Neural cell (in vitro differentiated cells): ENCODE measurements at regions not wholly inside any gene's neighbourhood (a gene's known extent, or its start where the extent isn't known, plus 50 kb on each side); places are given as distances from the start of the nearest gene placed in this dataset.

ENCODE experiments used
- H2AFZ ChIP-seq: fragments of 200-600, 300-800 bp; sonication (generic), shearing (Covaris generic); 2 replicates; pipeline ENCODE4 v1.6.0; 2014; ENCODE audit warnings: low read depth, mild to moderate bottlenecking, antibody characterized with exemption, low read length, moderate library complexity
- H3F3A ChIP-seq: fragments of 200-600 bp; shearing (Covaris generic); 2 replicates; pipeline ENCODE4 v1.6.1; 2016; ENCODE audit warnings: mild to moderate bottlenecking, moderate library complexity, mixed read lengths, antibody characterized with exemption, low read length; ENCODE audit not compliant: insufficient read depth, poor library complexity, severe bottlenecking
- H3K27ac ChIP-seq: fragments of 200-600, 300-800 bp; sonication (generic), shearing (Covaris generic); 2 replicates; pipeline ENCODE4 v1.5.1; 2014; ENCODE audit warnings: mild to moderate bottlenecking, low read length, moderate library complexity
- H3K27me3 ChIP-seq: fragments of 300-800, 200-600 bp; sonication (generic), shearing (Covaris generic); 2 replicates; pipeline ENCODE4 v1.6.0; 2014; ENCODE audit warnings: mild to moderate bottlenecking, low read depth, low read length, moderate library complexity; ENCODE audit not compliant: insufficient read depth
- H3K36me3 ChIP-seq: fragments of 300-800, 200-600 bp; sonication (generic), shearing (Covaris generic); 2 replicates; pipeline ENCODE4 v1.5.1; 2014; ENCODE audit warnings: mild to moderate bottlenecking, antibody characterized with exemption, low read length, moderate library complexity; ENCODE audit not compliant: insufficient read depth
- H3K4me2 ChIP-seq: fragments of 300-800, 200-600 bp; sonication (generic), shearing (Covaris generic); 2 replicates; pipeline ENCODE4 v1.6.0; 2014; ENCODE audit warnings: mild to moderate bottlenecking, low read length
- H3K4me3 ChIP-seq: fragments of 300-800, 200-600 bp; sonication (generic), shearing (Covaris generic); 2 replicates; pipeline ENCODE4 v1.5.1; 2014; ENCODE audit warnings: mild to moderate bottlenecking, low read length, moderate library complexity
- H3K79me2 ChIP-seq: fragments of 200-600 bp; shearing (Covaris generic); replicated peaks from 2 replicates; pipeline ENCODE4 v1.6.0; 2014; ENCODE audit warnings: mild to moderate bottlenecking, low read length, moderate library complexity; ENCODE audit not compliant: insufficient read depth
- H3K9ac ChIP-seq: fragments of 300-800, 200-600 bp; sonication (generic), shearing (Covaris generic); 2 replicates; pipeline ENCODE4 v1.6.1; 2016; ENCODE audit warnings: mild to moderate bottlenecking, low read length, mixed read lengths
- H3K9me2 ChIP-seq: fragments of 200-600 bp; shearing (Covaris generic); 2 replicates; pipeline ENCODE4 v1.6.1; 2016; ENCODE audit warnings: mild to moderate bottlenecking, low read length, mixed read lengths; ENCODE audit not compliant: insufficient read depth
- H3K9me3 ChIP-seq: fragments of 200-600, 300-800 bp; sonication (generic), shearing (Covaris generic); 2 replicates; pipeline ENCODE4 v1.6.1; 2016; ENCODE audit warnings: mild to moderate bottlenecking, mixed run types, low read length, moderate library complexity, mixed read lengths
- H4K20me1 ChIP-seq: fragments of 200-600 bp; shearing (Covaris generic); 2 replicates; pipeline ENCODE4 v1.6.1; 2016; ENCODE audit warnings: mild to moderate bottlenecking, mixed run types; ENCODE audit not compliant: insufficient read depth
- EP300 ChIP-seq: fragments of 450-650 bp; conservative IDR thresholded peaks from 2 replicates; pipeline ENCODE4 v1.6.1; 2014; ENCODE audit warnings: antibody characterized with exemption, mild to moderate bottlenecking, moderate library complexity; ENCODE audit not compliant: poor library complexity, severe bottlenecking
- EZH2 ChIP-seq: fragments of 200-600, 300-800 bp; shearing (Covaris generic), sonication (generic); IDR thresholded peaks from 2 replicates; pipeline ENCODE4 v1.6.1; 2014; ENCODE audit warnings: antibody characterized with exemption, low read length, borderline replicate concordance, mild to moderate bottlenecking; ENCODE audit not compliant: insufficient read depth, poor library complexity, severe bottlenecking
- MXI1 ChIP-seq: fragments of 450-650 bp; conservative IDR thresholded peaks from 2 replicates; pipeline ENCODE4 v1.6.1; 2014; ENCODE audit warnings: antibody characterized with exemption, mild to moderate bottlenecking; ENCODE audit not compliant: poor library complexity, severe bottlenecking
- POLR2AphosphoS5 ChIP-seq: IDR thresholded peaks from 2 replicates; pipeline ENCODE4 v1.6.1; 2012
- RAD21 ChIP-seq: fragments of 450-650 bp; conservative IDR thresholded peaks from 2 replicates; pipeline ENCODE4 v1.6.1; 2014; ENCODE audit warnings: antibody characterized with exemption, mild to moderate bottlenecking, moderate library complexity
- SMC3 ChIP-seq: fragments of 450-650 bp; conservative IDR thresholded peaks from 2 replicates; pipeline ENCODE4 v1.6.1; 2014; ENCODE audit warnings: antibody characterized with exemption, mild to moderate bottlenecking, moderate library complexity; ENCODE audit not compliant: poor library complexity
- TAF1 ChIP-seq: IDR thresholded peaks from 2 replicates; pipeline ENCODE4 v1.6.1; 2012; ENCODE audit warnings: low read depth
- TF ChIP-seq, protein P1 (sequence below): IDR thresholded peaks from 2 replicates; pipeline ENCODE4 v1.6.1; 2012; ENCODE audit warnings: borderline replicate concordance
- TF ChIP-seq, protein P2 (sequence below): fragments of 450-650 bp; IDR thresholded peaks from 2 replicates; pipeline ENCODE4 v1.5.1; 2014; ENCODE audit warnings: antibody characterized with exemption, mild to moderate bottlenecking, moderate library complexity; ENCODE audit not compliant: poor library complexity, severe bottlenecking

DNA sequence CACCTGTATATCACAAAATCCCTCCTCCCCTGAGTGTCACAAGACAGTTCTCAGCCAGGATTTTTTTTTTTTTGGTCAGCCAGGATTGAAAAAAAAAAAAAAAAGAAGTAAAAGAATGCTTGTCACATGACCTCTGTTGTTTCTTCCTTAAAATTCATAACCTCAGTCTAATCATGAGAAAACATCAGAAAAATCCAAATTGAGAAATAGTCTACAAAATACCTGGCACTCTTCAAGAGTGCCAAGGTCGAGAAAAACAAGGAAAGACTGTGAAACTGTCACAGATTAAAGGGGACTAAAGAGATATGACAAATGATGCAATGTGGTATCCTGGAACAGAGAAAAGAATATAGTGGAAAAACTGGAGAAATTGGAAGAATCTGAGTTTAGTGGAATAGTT, 58.5 kb upstream of the SUB1 start:
- no peak for TF ChIP-seq MXI1
- TF ChIP-seq, protein P1, sequence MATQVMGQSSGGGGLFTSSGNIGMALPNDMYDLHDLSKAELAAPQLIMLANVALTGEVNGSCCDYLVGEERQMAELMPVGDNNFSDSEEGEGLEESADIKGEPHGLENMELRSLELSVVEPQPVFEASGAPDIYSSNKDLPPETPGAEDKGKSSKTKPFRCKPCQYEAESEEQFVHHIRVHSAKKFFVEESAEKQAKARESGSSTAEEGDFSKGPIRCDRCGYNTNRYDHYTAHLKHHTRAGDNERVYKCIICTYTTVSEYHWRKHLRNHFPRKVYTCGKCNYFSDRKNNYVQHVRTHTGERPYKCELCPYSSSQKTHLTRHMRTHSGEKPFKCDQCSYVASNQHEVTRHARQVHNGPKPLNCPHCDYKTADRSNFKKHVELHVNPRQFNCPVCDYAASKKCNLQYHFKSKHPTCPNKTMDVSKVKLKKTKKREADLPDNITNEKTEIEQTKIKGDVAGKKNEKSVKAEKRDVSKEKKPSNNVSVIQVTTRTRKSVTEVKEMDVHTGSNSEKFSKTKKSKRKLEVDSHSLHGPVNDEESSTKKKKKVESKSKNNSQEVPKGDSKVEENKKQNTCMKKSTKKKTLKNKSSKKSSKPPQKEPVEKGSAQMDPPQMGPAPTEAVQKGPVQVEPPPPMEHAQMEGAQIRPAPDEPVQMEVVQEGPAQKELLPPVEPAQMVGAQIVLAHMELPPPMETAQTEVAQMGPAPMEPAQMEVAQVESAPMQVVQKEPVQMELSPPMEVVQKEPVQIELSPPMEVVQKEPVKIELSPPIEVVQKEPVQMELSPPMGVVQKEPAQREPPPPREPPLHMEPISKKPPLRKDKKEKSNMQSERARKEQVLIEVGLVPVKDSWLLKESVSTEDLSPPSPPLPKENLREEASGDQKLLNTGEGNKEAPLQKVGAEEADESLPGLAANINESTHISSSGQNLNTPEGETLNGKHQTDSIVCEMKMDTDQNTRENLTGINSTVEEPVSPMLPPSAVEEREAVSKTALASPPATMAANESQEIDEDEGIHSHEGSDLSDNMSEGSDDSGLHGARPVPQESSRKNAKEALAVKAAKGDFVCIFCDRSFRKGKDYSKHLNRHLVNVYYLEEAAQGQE, result no peak
- no peak for TF ChIP-seq SMC3
- no peak for TF ChIP-seq POLR2AphosphoS5
- TF ChIP-seq EZH2, result no peak
- no peak for TF ChIP-seq TAF1
- TF ChIP-seq RAD21, result no peak
- TF ChIP-seq EP300, result no peak
- TF ChIP-seq, protein P2, sequence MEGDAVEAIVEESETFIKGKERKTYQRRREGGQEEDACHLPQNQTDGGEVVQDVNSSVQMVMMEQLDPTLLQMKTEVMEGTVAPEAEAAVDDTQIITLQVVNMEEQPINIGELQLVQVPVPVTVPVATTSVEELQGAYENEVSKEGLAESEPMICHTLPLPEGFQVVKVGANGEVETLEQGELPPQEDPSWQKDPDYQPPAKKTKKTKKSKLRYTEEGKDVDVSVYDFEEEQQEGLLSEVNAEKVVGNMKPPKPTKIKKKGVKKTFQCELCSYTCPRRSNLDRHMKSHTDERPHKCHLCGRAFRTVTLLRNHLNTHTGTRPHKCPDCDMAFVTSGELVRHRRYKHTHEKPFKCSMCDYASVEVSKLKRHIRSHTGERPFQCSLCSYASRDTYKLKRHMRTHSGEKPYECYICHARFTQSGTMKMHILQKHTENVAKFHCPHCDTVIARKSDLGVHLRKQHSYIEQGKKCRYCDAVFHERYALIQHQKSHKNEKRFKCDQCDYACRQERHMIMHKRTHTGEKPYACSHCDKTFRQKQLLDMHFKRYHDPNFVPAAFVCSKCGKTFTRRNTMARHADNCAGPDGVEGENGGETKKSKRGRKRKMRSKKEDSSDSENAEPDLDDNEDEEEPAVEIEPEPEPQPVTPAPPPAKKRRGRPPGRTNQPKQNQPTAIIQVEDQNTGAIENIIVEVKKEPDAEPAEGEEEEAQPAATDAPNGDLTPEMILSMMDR, result no peak
- no peaks in the 10 kb centered on the region for H3K9me3 ChIP-seq
- no peaks in the 10 kb centered on the region for H3K27me3 ChIP-seq
- H3K4me3 ChIP-seq, result no peak overlapping the region
- H2AFZ ChIP-seq, result no peak overlapping the region
- H3K9ac ChIP-seq, result no peak overlapping the region
- H3K36me3 ChIP-seq, result no peaks in the 10 kb centered on the region
- H3K27ac ChIP-seq, result no peak overlapping the region
- no peaks in the 10 kb centered on the region for H4K20me1 ChIP-seq
- H3K4me2 ChIP-seq, result no peak overlapping the region
- H3K9me2 ChIP-seq, result no peaks in the 10 kb centered on the region
- no peaks in the 10 kb centered on the region for H3F3A ChIP-seq
- H3K79me2 ChIP-seq, result no peaks in the 10 kb centered on the region

DNA sequence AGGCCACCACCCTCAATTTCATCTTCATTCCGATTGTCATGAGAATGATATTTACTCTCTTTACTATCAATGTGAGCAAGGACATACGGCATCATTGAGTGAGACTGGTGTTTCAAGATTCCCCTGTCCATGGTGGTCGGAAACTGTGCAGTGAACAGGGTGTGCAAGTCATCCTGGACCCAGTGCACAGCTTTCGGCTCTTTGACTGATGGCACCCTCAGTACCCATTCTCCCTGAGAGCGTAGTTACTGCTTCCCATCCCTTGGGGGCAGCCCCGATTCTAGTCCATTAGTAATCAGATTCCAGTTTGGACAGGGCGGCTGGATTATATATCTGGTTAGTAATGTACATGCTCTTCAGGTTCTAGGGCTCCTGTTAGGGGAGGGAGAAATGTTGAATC, 61.7 kb upstream of the SUB1 start:
- no peaks in the 10 kb centered on the region for H3K79me2 ChIP-seq
- no peaks in the 10 kb centered on the region for H3F3A ChIP-seq
- H3K27me3 ChIP-seq, result no peaks in the 10 kb centered on the region
- no peak overlapping the region for H3K27ac ChIP-seq
- no peak overlapping the region for H3K4me2 ChIP-seq
- H3K9me2 ChIP-seq, result no peaks in the 10 kb centered on the region
- no peaks in the 10 kb centered on the region for H4K20me1 ChIP-seq
- no peak overlapping the region for H3K4me3 ChIP-seq
- H2AFZ ChIP-seq, result no peak overlapping the region
- TF ChIP-seq, protein P1, result no peak
- TF ChIP-seq POLR2AphosphoS5 (no peak), TAF1 (no peak), EP300 (no peak), RAD21 (no peak), MXI1 (no peak), SMC3 (no peak), EZH2 (no peak)
- TF ChIP-seq, protein P2, result no peak
- no peaks in the 10 kb centered on the region for H3K36me3 ChIP-seq
- no peak overlapping the region for H3K9ac ChIP-seq
- H3K9me3 ChIP-seq, result no peaks in the 10 kb centered on the region
